DOHH2 (cell line): ENCODE measurements at regions not wholly inside any gene's neighbourhood (a gene's known extent, or its start where the extent isn't known, plus 50 kb on each side); places are given as distances from the start of the nearest gene placed in this dataset.

ENCODE experiments used
- H3F3A ChIP-seq: fragments of 200-600 bp; sonication (generic), shearing (Covaris generic); 2 replicates; pipeline ENCODE4 v1.6.0; 2016; ENCODE audit warnings: antibody characterized with exemption, mild to moderate bottlenecking; ENCODE audit not compliant: control insufficient read depth, insufficient read depth
- H3K27ac ChIP-seq: fragments of 200-600 bp; sonication (generic); 2 replicates; pipeline ENCODE4 v1.5.1; 2014; ENCODE audit warnings: low read depth, mild to moderate bottlenecking, low read length, moderate library complexity
- H3K27me3 ChIP-seq: fragments of 200-600 bp; sonication (generic); 2 replicates; pipeline ENCODE4 v1.6.1; 2014; ENCODE audit warnings: mild to moderate bottlenecking, low read length, mixed read lengths; ENCODE audit not compliant: control insufficient read depth
- H3K36me3 ChIP-seq: fragments of 200-600 bp; sonication (generic); 2 replicates; pipeline ENCODE4 v1.6.1; 2014; ENCODE audit warnings: mild to moderate bottlenecking, low read length, moderate library complexity, mixed read lengths; ENCODE audit not compliant: control insufficient read depth
- H3K4me1 ChIP-seq: fragments of 200-600 bp; sonication (generic); 2 replicates; pipeline ENCODE4 v1.6.1; 2014; ENCODE audit warnings: mild to moderate bottlenecking, low read length, mixed read lengths; ENCODE audit not compliant: control insufficient read depth
- H3K4me2 ChIP-seq: fragments of 200-600 bp; sonication (generic); 2 replicates; pipeline ENCODE4 v1.6.0; 2014; ENCODE audit warnings: mild to moderate bottlenecking, low read length, moderate library complexity
- H3K4me3 ChIP-seq: fragments of 200-600 bp; sonication (generic); 2 replicates; pipeline ENCODE4 v1.5.1; 2014; ENCODE audit warnings: mild to moderate bottlenecking, low read length, mixed read lengths
- H3K79me2 ChIP-seq: fragments of 200-600 bp; sonication (generic); 2 replicates; pipeline ENCODE4 v1.6.1; 2014; ENCODE audit warnings: mild to moderate bottlenecking, low read length, mixed read lengths; ENCODE audit not compliant: control insufficient read depth
- H3K9me2 ChIP-seq: fragments of 200-600 bp; sonication (generic); replicated peaks from 2 replicates; pipeline ENCODE4 v1.6.1; 2014; ENCODE audit warnings: mild to moderate bottlenecking, low read length, mixed read lengths; ENCODE audit not compliant: control insufficient read depth
- H3K9me3 ChIP-seq: fragments of 200-600 bp; sonication (generic); 2 replicates; pipeline ENCODE4 v1.6.1; 2014; ENCODE audit warnings: antibody characterized with exemption, low read length, mixed read lengths; ENCODE audit not compliant: control insufficient read depth, insufficient read depth
- H4K20me1 ChIP-seq: fragments of 200-600 bp; sonication (generic); 2 replicates; pipeline ENCODE4 v1.6.0; 2014; ENCODE audit warnings: low read depth, mild to moderate bottlenecking, antibody characterized with exemption, low read length, moderate library complexity; ENCODE audit not compliant: control insufficient read depth, insufficient read depth
- EZH2phosphoT487 ChIP-seq: fragments of 200-600 bp; sonication (generic); IDR thresholded peaks from 2 replicates; pipeline ENCODE4 v1.6.1; 2017; ENCODE audit warnings: borderline replicate concordance, mild to moderate bottlenecking, antibody characterized with exemption, low read length, moderate library complexity, mixed read lengths
- TF ChIP-seq, protein P1 (sequence below): fragments of 200-600 bp; sonication (generic); IDR thresholded peaks from one replicate; pipeline ENCODE4 v1.5.1; 2014; ENCODE audit warnings: antibody characterized with exemption, mild to moderate bottlenecking, low read depth, low read length; ENCODE audit not compliant: poor library complexity, severe bottlenecking

DNA sequence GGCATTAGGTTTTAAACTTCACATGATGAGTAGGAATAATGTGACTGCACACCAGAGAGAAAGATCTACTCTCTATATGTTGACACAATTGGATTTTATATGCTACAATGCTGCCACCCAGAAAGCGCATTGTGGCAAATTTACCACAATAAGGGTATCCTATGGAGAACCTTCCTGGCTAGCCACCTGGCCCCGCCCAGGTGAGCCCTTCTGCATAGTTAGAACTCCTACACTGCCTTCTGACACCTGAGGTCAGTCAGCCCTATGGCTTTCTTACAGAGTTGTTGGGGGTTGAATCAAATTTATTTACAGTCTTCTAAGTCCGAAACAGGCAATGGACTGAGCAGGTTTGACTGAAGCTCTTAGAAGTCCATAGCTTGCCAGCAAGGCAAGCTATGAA lies 153.8 kb upstream of the S100G start:
- Histone ChIP-seq H3K9me2 (no peaks in the 10 kb centered on the region), H3K36me3 (no peaks in the 10 kb centered on the region), H4K20me1 (no peaks in the 10 kb centered on the region), H3K4me1 (no peaks in the 10 kb centered on the region), H3K4me3 (no peak overlapping the region), H3F3A (no peaks in the 10 kb centered on the region), H3K4me2 (no peak overlapping the region), H3K9me3 (no peaks in the 10 kb centered on the region), H3K27me3 (no peaks in the 10 kb centered on the region), H3K79me2 (no peaks in the 10 kb centered on the region), H3K27ac (no peak overlapping the region)
- no peak for TF ChIP-seq EZH2phosphoT487

DNA sequence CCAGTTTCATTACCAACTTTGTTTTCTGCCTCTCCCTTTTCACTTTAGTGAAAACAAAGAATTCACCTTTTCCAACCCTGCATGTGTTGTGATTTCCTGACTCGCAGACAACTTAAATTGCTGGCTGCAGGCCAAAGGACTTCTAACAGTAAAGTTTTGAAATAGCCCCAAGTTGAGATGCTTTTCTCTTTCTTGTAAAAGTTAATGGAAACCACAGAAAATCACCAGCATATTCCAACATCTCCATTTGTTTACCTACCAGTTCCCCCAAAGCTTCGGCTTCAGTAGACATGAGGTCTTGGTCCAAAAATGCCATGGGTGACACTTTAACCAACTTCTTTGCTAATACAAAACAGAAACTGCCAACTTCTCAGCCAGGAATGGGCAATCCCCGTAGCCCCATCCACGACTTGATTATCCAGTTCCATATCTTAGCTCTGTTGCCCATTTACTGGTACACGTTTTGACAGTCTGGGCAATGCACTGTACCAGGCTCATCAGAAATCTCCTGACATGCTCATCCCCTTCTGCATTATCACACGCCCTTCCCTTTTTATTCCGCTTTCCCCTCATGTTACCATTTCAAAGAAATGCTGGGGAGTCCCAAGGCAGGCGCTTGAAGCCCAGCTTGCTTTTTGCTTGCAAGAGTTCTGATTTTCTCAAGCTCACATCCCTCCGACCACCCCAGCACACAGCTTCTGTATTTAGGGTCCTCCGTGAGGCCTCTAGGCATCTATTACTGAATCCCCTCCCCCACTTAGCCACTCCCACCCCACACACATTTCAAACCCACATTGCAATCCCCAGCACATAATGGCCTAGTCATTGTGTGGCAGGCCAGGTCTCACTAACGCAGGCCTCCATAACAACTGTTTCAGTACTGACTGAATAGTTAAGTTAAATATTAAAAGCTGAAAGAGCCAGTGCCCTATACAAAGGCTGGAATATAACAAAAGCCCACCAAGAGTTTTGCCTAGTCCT lies 137.9 kb upstream of the S100G start:
- no peaks in the 10 kb centered on the region for H3K9me3 ChIP-seq
- no peaks in the 10 kb centered on the region for H3K9me2 ChIP-seq
- no peak overlapping the region for H3K27ac ChIP-seq
- H3K79me2 ChIP-seq, result no peaks in the 10 kb centered on the region
- H3K27me3 ChIP-seq, result no peaks in the 10 kb centered on the region
- H3K4me1 ChIP-seq, result no peaks in the 10 kb centered on the region
- H4K20me1 ChIP-seq, result no peaks in the 10 kb centered on the region
- no peaks in the 10 kb centered on the region for H3F3A ChIP-seq
- H3K36me3 ChIP-seq, result no peaks in the 10 kb centered on the region
- TF ChIP-seq, protein P1, sequence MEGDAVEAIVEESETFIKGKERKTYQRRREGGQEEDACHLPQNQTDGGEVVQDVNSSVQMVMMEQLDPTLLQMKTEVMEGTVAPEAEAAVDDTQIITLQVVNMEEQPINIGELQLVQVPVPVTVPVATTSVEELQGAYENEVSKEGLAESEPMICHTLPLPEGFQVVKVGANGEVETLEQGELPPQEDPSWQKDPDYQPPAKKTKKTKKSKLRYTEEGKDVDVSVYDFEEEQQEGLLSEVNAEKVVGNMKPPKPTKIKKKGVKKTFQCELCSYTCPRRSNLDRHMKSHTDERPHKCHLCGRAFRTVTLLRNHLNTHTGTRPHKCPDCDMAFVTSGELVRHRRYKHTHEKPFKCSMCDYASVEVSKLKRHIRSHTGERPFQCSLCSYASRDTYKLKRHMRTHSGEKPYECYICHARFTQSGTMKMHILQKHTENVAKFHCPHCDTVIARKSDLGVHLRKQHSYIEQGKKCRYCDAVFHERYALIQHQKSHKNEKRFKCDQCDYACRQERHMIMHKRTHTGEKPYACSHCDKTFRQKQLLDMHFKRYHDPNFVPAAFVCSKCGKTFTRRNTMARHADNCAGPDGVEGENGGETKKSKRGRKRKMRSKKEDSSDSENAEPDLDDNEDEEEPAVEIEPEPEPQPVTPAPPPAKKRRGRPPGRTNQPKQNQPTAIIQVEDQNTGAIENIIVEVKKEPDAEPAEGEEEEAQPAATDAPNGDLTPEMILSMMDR, result no peak
- TF ChIP-seq EZH2phosphoT487, result no peak
- no peak overlapping the region for H3K4me2 ChIP-seq
- no peak overlapping the region for H3K4me3 ChIP-seq

DNA sequence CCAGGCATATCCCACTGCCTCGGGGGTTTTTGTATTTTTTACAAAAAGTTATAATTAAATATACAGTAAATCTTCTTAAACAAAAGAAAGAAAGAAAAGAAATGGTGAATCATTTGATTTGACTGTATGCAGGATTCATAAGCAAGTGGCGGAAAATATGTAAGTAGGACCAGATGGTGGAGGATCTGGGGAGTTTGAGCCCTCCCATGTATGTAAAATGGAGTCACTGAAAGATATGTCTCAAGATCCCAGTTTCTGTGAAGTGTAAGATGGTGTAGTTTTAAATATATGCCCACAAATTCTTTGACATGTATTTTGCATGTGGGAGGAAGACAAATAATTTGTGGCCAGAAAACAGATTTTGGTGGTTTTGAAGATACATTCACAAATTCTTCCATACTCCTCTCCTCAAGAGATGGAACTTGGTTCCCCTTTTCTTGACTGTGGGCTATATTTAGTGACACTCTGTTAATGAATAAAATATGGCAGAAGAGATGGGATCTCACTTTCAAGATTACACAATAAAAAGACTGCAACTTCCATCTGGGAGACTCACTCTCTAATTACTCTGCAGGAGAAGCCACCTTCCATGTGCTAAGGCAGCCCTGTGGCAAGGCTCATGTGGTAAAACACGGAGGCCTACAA lies 133.6 kb upstream of the S100G start:
- Histone ChIP-seq H3K36me3 (no peaks in the 10 kb centered on the region), H3K4me2 (no peak overlapping the region), H3K9me3 (no peaks in the 10 kb centered on the region), H3K27ac (no peak overlapping the region), H3K9me2 (no peaks in the 10 kb centered on the region), H3K27me3 (no peaks in the 10 kb centered on the region), H3K79me2 (no peaks in the 10 kb centered on the region), H4K20me1 (no peaks in the 10 kb centered on the region), H3K4me3 (no peak overlapping the region), H3F3A (no peaks in the 10 kb centered on the region), H3K4me1 (no peaks in the 10 kb centered on the region)
- TF ChIP-seq EZH2phosphoT487, result no peak
- TF ChIP-seq, protein P1, result no peak
